ENCODE measurements at regions not wholly inside any gene's neighbourhood (a gene's known extent, or its start where the extent isn't known, plus 50 kb on each side); places are given as distances from the start of the nearest gene placed in this dataset.

- no peak for TF ChIP-seq EZH2 (IDR thresholded peaks at IDR 0.05; ENCODE audit: low read depth)
- no peak for TF ChIP-seq CTCF (conservative IDR thresholded peaks at IDR 0.05)
Measured at GRCh38 chr1:22266141-22266540, 123.2 kb upstream of the WNT4 start.

Measured in PC-9 (cell line).